HFFc6 (cell line): ENCODE measurements at regions not wholly inside any gene's neighbourhood (a gene's known extent, or its start where the extent isn't known, plus 50 kb on each side); places are given as distances from the start of the nearest gene placed in this dataset.
A peak's percentile ranks its signal among the peaks of the same experiment; 100 is the strongest.
"Not testable (repeated sequence)": the region's sequence is repeated elsewhere in the genome, so short reads cannot be mapped to it uniquely, and the experiment has no call there.

Experiments
- DNase-seq: peaks from one replicate; pipeline ENCODE4 v3.0.0-alpha.2; 2018
- H3K27ac Mint-ChIP-seq: 2 replicates; pipeline ENCODE4 v1.8.0; 2020; ENCODE audit warnings: mild to moderate bottlenecking, mixed read lengths
- H3K27me3 Mint-ChIP-seq: 2 replicates; pipeline ENCODE4 v1.8.0; 2021; ENCODE audit warnings: mild to moderate bottlenecking, moderate library complexity, mixed read lengths; ENCODE audit not compliant: insufficient read depth
- H3K36me3 Mint-ChIP-seq: 2 replicates; pipeline ENCODE4 v1.8.0; 2021; ENCODE audit warnings: low read depth, mixed read lengths
- H3K4me1 Mint-ChIP-seq: 2 replicates; pipeline ENCODE4 v1.8.0; 2020; ENCODE audit warnings: low read depth, mixed read lengths
- H3K4me3 Mint-ChIP-seq: 2 replicates; pipeline ENCODE4 v1.8.0; 2020; ENCODE audit warnings: mild to moderate bottlenecking, moderate library complexity, mixed read lengths
- H3K9me3 Mint-ChIP-seq: 2 replicates; pipeline ENCODE4 v1.8.0; 2020; ENCODE audit warnings: mild to moderate bottlenecking, mixed read lengths
- CTCF ChIP-seq: fragments of 200-600 bp; sonication (generic); IDR thresholded peaks from 2 replicates; pipeline ENCODE4 v1.5.0; 2021; ENCODE audit warnings: antibody characterized with exemption, mild to moderate bottlenecking

GRCh38 chr2:67904966-67905365 is 157.8 kb downstream of the C1D start:
- H3K27ac Mint-ChIP-seq: no peak overlapping the region
- no peak for TF ChIP-seq CTCF
- peaks cover 28% of the 10 kb centered on the region for H3K4me1 Mint-ChIP-seq
- H3K36me3 Mint-ChIP-seq: peaks cover 14% of the 10 kb centered on the region; the same call in 1 of the 2 replicates
- H3K4me3 Mint-ChIP-seq: no peak overlapping the region
- DNase-seq: no peak
- no peaks in the 10 kb centered on the region for H3K27me3 Mint-ChIP-seq
- H3K9me3 Mint-ChIP-seq: peaks cover 16% of the 10 kb centered on the region

GRCh38 chr2:67906547-67906946 is 156.3 kb downstream of the C1D start:
- peaks cover 35% of the 10 kb centered on the region for H3K4me1 Mint-ChIP-seq
- H3K36me3 Mint-ChIP-seq, H3K4me3 Mint-ChIP-seq, DNase-seq, H3K27me3 Mint-ChIP-seq, H3K9me3 Mint-ChIP-seq, H3K27ac Mint-ChIP-seq: not testable (repeated sequence)

DNA sequence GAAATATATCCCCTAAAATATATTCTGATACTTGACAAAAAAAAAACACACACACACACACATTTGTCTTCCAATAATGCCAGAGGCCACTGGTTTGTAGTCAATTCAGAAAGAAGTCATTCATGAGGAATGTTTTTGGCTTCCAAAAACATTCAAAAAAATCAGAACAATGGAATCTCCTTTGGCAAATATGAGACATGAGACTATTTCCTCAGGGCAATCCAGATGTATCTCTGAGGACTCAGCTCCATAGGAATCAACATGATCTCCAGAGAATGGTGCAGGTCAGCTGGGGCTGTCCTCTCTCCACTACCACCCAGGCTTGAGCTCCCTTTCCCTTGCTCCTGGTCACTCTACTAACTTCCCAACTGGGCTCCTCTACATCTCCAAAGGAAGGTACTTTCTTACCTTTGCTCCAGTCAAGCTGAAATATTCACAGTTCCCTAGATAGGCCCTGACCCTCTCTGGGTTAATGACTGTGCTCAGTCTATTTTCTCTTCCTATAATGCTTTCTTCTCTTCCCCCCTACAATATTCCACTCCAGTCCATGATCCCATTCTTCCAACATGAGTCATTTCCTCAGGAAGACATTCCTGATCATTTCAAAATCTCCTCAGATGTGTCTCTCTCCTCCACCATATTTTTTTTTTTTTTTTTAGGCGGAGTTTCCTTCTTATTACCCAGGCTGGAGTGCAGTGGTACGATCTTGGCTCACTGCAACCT is 145.3 kb downstream of the C1D start:
- DNase-seq: peak; percentile 99
- TF ChIP-seq CTCF: no peak
- Mint-ChIP-seq H3K9me3 (no peaks in the 10 kb centered on the region; the same call in 1 of the 2 replicates), H3K4me3 (peak overlapping the region; percentile 75), H3K27ac (peak overlapping the region; percentile 97), H3K27me3 (no peaks in the 10 kb centered on the region; the same call in 1 of the 2 replicates), H3K4me1 (peaks cover 68% of the 10 kb centered on the region), H3K36me3 (peaks cover 22% of the 10 kb centered on the region)

DNA sequence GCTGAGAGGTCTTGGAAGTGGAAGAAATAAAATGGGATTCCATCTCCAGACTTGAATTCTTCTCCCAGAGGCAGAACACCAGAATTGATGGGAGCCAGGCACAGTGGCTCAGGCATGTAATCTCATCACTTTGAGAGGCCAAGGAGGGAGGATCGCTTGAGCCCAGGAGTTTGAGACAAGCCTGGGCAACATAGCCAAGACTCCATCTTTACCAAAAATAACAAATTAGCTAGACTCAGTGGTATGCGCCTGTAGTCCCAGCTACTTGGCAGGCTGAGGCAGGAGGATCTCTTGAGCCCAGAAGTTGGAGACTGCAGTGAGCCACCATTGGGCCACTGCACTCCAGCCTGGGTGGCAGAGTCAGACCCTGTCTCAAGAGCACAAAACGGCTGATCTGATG is 144.3 kb downstream of the C1D start:
- Mint-ChIP-seq H3K9me3 (no peaks in the 10 kb centered on the region; the same call in 1 of the 2 replicates), H3K4me3 (peak overlapping the region; percentile 12; the same call in 1 of the 2 replicates), H3K27ac (peak overlapping the region; percentile 97), H3K4me1 (peaks cover 73% of the 10 kb centered on the region), H3K36me3 (peaks cover 22% of the 10 kb centered on the region), H3K27me3 (no peaks in the 10 kb centered on the region; the same call in 1 of the 2 replicates)
- DNase-seq: no peak
- no peak for TF ChIP-seq CTCF

GRCh38 chr2:67919490-67919889 is 143.3 kb downstream of the C1D start:
- Mint-ChIP-seq H3K4me1 (peaks cover 73% of the 10 kb centered on the region), H3K27ac (peak overlapping the region; percentile 97), H3K4me3 (no peak overlapping the region), H3K36me3 (peaks cover 24% of the 10 kb centered on the region), H3K9me3 (no peaks in the 10 kb centered on the region; the same call in 1 of the 2 replicates), H3K27me3 (no peaks in the 10 kb centered on the region; the same call in 1 of the 2 replicates)
- TF ChIP-seq CTCF: no peak
- DNase-seq: no peak

DNA sequence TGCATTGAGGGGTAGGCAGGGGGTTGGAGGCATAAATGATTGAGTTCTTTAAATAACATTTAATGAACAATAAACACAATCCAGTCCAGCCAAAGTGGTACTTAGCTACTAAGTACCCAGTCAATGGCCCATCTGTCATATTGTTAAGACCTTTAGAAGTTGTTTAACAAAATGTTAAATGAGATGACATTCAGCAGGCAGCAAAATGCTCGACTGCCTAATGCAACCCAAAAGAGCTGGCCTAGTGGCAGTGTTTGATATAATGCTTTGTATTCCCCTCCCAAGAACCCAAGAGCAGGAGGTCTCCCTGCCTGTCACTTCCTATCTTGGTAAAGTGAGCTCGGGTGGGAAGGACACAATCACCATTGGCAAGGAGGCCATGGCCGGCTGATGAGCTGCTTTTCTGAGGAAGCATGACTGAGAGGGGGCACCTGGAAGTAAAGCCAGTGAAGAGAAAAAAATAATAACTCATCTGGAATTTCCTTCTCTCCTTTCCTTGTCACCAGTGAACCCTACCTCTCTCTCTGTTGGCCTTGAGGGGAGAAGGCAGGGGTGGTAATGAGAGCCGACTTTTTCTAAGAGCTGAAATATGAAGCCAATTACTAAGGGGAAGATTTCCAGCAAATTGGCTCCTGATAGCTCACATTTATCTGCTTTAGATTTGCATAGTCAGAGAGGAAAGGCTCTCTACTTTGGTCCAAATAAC is 140.6 kb downstream of the C1D start:
- Mint-ChIP-seq H3K36me3 (peaks cover 30% of the 10 kb centered on the region), H3K4me3 (no peak overlapping the region), H3K27me3 (peaks cover 3% of the 10 kb centered on the region), H3K27ac (no peak overlapping the region), H3K9me3 (no peaks in the 10 kb centered on the region; the same call in 1 of the 2 replicates), H3K4me1 (peaks cover 50% of the 10 kb centered on the region)
- no peak for DNase-seq
- TF ChIP-seq CTCF: no peak
